GM12865 (cell line): ENCODE measurements at regions not wholly inside any gene's neighbourhood (a gene's known extent, or its start where the extent isn't known, plus 50 kb on each side); places are given as distances from the start of the nearest gene placed in this dataset.
"Not testable (repeated sequence)": the region's sequence is repeated elsewhere in the genome, so short reads cannot be mapped to it uniquely, and the experiment has no call there.

Source experiments
- DNase-seq: peaks from one replicate; pipeline ENCODE4 v3.0.0; 2010; ENCODE audit warnings: low read depth
- H3K4me3 ChIP-seq: 2 replicates; pipeline ENCODE4 v1.5.1; 2011; ENCODE audit warnings: mild to moderate bottlenecking, low read depth, low read length, control low read depth
- TF ChIP-seq, protein P1 (sequence below): IDR thresholded peaks from 2 replicates; pipeline ENCODE4 v1.5.1; 2011; ENCODE audit warnings: low read length, control low read depth, low read depth, inconsistent platforms; ENCODE audit not compliant: insufficient read depth; ENCODE audit errors: missing control alignments

DNA sequence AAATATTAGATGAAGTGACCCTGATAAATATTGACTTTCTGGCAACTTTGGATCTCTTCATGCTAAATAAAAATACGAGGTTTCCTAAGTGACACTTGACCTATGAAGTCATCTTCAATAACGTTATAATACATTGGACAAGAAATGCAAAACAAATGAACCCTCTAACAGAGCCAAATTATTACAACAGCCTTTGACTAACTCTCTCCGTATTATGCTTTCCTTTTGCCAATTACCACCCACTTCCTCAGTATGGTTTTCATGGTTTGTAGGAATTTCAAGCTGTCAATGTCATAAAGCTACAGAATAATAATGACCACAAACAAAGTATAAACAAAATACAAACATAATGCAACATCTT lies 210.5 kb downstream of the MOXD1 start:
- TF ChIP-seq, protein P1, sequence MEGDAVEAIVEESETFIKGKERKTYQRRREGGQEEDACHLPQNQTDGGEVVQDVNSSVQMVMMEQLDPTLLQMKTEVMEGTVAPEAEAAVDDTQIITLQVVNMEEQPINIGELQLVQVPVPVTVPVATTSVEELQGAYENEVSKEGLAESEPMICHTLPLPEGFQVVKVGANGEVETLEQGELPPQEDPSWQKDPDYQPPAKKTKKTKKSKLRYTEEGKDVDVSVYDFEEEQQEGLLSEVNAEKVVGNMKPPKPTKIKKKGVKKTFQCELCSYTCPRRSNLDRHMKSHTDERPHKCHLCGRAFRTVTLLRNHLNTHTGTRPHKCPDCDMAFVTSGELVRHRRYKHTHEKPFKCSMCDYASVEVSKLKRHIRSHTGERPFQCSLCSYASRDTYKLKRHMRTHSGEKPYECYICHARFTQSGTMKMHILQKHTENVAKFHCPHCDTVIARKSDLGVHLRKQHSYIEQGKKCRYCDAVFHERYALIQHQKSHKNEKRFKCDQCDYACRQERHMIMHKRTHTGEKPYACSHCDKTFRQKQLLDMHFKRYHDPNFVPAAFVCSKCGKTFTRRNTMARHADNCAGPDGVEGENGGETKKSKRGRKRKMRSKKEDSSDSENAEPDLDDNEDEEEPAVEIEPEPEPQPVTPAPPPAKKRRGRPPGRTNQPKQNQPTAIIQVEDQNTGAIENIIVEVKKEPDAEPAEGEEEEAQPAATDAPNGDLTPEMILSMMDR: no peak
- H3K4me3 ChIP-seq: no peak overlapping the region
- no peak for DNase-seq

DNA sequence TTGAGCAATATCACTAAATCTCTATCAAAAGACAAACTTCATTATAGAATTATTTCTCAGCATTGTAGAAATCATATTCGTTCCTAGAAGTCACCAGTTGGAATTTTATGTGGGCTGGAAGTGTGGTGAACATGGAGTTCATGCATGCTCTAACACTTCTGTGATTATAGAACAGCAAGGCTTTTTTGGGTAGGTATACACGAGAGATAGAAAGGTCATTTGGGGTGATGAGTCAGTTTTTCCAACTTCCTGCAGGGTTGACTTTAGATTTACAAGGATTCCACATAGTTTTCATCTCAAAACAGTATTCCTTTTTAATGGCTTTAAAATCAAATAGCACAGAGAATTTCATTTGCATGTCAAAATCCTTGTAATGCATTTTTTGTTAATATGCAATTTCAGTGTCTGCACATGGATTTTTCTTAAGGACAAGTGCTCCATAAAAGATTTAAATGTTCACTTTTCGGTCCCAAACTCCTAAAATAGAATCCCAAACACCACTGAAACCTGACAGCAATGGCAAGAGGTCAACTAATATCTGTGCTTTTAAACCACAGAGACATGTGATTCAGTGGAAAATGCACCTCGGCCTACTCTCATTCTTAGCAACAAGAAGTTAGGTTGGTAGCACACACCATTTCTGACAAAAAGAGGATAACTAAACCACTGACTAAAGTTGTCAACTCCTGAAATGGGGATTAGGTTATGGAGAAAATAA lies 211.0 kb downstream of the MOXD1 start:
- TF ChIP-seq, protein P1: no peak
- peak; percentile 11 for DNase-seq
- no peak overlapping the region for H3K4me3 ChIP-seq

DNA sequence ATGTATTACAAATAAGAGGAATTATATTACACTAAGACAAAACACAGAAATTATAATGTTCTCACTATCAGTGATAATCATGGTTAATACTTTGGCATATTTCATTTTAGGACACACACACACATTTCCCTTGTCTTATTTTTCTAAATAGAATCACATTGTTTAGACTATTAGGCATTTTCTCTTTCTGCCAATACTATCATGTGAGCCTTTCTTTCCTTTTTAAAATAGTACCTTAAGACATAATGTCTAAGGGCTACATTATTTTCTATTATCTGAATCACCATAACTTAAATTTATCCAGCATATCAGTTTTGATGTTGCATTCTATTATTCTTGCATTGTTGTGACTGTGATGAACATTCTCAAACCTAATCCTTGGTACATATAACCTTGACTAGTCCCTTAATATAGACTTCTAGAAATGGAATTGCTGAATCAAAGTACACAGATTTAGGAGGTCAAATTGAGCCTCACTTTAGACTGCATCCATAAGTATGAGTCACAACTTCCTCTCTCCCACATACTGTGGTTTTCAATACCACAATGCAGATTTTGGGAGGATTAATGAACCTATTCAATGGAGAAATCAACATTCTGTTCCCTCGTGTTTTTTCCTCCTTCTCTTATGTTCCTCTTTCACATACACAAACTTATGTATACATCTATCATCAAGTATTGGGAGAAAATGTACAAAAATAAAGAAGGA lies 212.6 kb downstream of the MOXD1 start:
- no peak overlapping the region for H3K4me3 ChIP-seq
- TF ChIP-seq, protein P1: no peak
- no peak for DNase-seq

DNA sequence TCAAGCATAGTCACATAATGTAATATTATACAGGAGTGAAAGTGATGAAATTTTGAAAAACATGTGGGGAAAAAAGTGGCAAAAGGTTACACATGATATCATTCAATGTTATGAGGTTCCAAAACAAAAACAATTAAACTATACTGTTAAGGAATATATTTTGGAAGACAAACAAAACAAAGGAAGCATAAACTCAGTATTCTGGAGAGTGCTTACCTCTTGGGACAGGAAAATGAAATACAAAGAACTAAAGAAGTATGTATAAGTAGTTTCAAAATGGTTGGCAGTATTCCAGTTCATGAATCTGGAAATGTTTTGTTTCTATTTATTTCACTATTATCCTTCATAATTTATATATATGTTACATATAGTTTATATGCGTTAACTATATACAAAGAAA lies 213.5 kb downstream of the MOXD1 start:
- TF ChIP-seq, protein P1: no peak
- DNase-seq: no peak
- no peak overlapping the region for H3K4me3 ChIP-seq

DNA sequence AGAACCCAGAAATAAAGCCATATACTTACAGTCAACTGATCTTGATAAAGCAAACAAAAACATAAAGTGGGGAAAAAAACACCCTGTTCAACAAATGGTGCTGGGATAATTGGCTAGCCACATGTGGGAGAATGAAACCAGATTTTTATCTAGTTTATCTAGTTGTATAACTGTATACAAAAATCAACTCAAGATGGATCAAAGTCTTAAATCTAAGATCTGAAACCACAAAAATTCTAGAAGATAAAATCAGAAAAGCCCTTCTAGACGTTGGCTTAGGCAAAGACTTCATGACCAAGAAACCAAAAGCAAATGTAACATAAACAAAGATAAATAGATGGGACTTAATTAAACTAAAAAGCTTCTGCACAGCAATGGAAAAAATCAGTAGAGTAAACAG lies 216.3 kb downstream of the MOXD1 start:
- not testable (repeated sequence) for DNase-seq, H3K4me3 ChIP-seq

DNA sequence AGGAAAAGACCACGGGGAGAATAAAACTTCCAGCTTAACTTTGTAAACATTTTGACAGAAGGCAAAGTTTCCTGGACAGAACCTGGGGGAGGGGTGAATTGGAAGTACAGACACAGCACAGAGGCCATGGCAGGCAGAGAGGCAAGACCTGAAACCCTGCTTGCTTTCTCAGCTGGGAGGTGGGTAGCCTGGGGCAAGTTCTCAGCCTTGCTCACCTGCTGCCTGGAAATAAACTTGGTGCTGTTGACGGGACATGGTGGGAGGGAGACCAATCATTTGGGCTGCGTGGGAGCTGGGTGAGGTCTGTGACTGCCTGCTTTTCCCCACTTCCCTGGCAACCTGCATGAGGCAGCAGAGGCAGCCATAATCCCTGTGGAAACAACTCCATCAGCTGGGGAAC lies 221.3 kb downstream of the MOXD1 start:
- TF ChIP-seq, protein P1: no peak
- no peak for DNase-seq
- no peak overlapping the region for H3K4me3 ChIP-seq

DNA sequence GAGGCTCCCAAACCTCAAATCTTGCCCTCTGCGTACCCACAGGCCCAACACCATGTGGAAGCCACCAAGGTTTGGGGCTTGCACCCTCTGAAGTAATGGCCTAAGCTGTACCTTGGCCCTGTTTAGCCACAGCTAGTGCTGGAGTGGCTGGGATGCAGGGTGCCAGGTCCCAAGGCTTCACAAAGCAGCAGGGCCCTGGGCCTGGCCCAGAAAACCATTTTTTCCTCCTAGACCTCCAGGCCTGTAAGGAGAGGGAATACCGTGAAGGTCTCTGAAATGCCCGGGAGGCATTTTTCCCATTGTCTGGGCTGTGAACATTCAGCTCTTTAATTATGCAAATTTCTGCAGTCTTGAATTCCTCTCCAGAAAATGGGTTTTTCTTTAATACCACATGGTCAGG lies 223.7 kb upstream of the CCN2 start:
- TF ChIP-seq, protein P1: no peak
- no peak overlapping the region for H3K4me3 ChIP-seq
- no peak for DNase-seq
